ENCODE measurements at regions not wholly inside any gene's neighbourhood (a gene's known extent, or its start where the extent isn't known, plus 50 kb on each side); places are given as distances from the start of the nearest gene placed in this dataset.

DNA sequence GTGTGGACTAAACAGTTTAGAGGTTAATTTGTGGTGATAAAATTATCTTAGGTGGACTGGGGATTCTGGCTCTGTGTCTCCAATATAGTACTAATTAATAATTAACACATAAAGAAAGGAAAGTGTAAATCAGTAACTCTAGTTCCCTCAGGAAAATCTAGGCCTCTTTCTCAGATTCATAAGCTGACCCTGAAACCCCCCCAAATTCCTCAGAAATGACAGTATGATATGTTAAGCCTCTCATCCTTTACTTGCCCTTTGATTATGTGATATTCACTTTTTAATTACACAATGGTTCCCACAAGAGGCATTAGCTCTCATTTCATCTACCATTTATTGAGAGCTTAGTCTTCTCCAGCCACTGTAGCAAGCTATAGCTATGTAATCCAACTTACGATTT, 636.2 kb upstream of the SEMA6A start:
- TF ChIP-seq, protein P1, sequence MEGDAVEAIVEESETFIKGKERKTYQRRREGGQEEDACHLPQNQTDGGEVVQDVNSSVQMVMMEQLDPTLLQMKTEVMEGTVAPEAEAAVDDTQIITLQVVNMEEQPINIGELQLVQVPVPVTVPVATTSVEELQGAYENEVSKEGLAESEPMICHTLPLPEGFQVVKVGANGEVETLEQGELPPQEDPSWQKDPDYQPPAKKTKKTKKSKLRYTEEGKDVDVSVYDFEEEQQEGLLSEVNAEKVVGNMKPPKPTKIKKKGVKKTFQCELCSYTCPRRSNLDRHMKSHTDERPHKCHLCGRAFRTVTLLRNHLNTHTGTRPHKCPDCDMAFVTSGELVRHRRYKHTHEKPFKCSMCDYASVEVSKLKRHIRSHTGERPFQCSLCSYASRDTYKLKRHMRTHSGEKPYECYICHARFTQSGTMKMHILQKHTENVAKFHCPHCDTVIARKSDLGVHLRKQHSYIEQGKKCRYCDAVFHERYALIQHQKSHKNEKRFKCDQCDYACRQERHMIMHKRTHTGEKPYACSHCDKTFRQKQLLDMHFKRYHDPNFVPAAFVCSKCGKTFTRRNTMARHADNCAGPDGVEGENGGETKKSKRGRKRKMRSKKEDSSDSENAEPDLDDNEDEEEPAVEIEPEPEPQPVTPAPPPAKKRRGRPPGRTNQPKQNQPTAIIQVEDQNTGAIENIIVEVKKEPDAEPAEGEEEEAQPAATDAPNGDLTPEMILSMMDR (IDR thresholded peaks at IDR 0.05), result no peak
- no peak for TF ChIP-seq POLR2A (IDR thresholded peaks at IDR 0.05)
- no peak for TF ChIP-seq POLR2AphosphoS5 (IDR thresholded peaks at IDR 0.05; ENCODE audit: insufficient read depth in 1 of 2, low read depth in 1 of 2)

Data from vagina (tissue), 2 donors.